HepG2 (cell line): ENCODE measurements at regions not wholly inside any gene's neighbourhood (a gene's known extent, or its start where the extent isn't known, plus 50 kb on each side); places are given as distances from the start of the nearest gene placed in this dataset.
A peak's percentile ranks its signal among the peaks of the same experiment; 100 is the strongest.

Experiments used
- EEA1 ChIP-seq: sonication (generic); formaldehyde crosslinking; IDR thresholded peaks from 2 replicates; pipeline ENCODE4 v1.5.1; 2020; ENCODE audit warnings: mild to moderate bottlenecking, missing genetic modification reagents, borderline replicate concordance
- FOXJ3 ChIP-seq: sonication (generic); formaldehyde crosslinking; IDR thresholded peaks from 2 replicates; pipeline ENCODE4 v1.4.0; 2020; ENCODE audit warnings: missing genetic modification reagents, mild to moderate bottlenecking, borderline replicate concordance
- IRX3 ChIP-seq: sonication (generic); formaldehyde crosslinking; IDR thresholded peaks from 2 replicates; pipeline ENCODE4 v1.8.1; 2023; ENCODE audit warnings: mild to moderate bottlenecking, low read depth, missing genetic modification reagents, borderline replicate concordance
- ZNF263 ChIP-seq: sonication (generic); formaldehyde crosslinking; IDR thresholded peaks from 2 replicates; pipeline ENCODE4 v1.4.0; 2020; ENCODE audit warnings: missing genetic modification reagents
- ZNF3 ChIP-seq: IDR thresholded peaks from 2 replicates; pipeline ENCODE4 v1.7.0; 2017; ENCODE audit warnings: inconsistent platforms
- ZNF33A ChIP-seq: sonication (generic); formaldehyde crosslinking; IDR thresholded peaks from 2 replicates; pipeline ENCODE4 v1.5.1; 2020; ENCODE audit warnings: missing genetic modification reagents, mild to moderate bottlenecking, moderate library complexity, borderline replicate concordance
- ZNF816 ChIP-seq: sonication (generic); formaldehyde crosslinking; IDR thresholded peaks from 2 replicates; pipeline ENCODE4 v1.8.0; 2022; ENCODE audit warnings: missing genetic modification reagents, mild to moderate bottlenecking, borderline replicate concordance
- TF ChIP-seq, protein P1 (sequence below): sonication (generic); formaldehyde crosslinking; IDR thresholded peaks from 2 replicates; pipeline ENCODE4 v1.4.0; 2020; ENCODE audit warnings: mild to moderate bottlenecking, missing genetic modification reagents
- TF ChIP-seq, protein P2 (sequence below): sonication (generic); formaldehyde crosslinking; IDR thresholded peaks from 2 replicates; pipeline ENCODE4 v1.5.0; 2020; ENCODE audit warnings: missing genetic modification reagents
- TF ChIP-seq, protein P3 (sequence below): sonication (generic); formaldehyde crosslinking; IDR thresholded peaks from 2 replicates; pipeline ENCODE4 v1.8.0; 2022; ENCODE audit warnings: missing genetic modification reagents, mild to moderate bottlenecking, borderline replicate concordance
- TF ChIP-seq, protein P4 (sequence below): sonication (generic); formaldehyde crosslinking; IDR thresholded peaks from 2 replicates; pipeline ENCODE4 v1.5.1; 2020; ENCODE audit warnings: mild to moderate bottlenecking, missing genetic modification reagents, moderate library complexity

DNA sequence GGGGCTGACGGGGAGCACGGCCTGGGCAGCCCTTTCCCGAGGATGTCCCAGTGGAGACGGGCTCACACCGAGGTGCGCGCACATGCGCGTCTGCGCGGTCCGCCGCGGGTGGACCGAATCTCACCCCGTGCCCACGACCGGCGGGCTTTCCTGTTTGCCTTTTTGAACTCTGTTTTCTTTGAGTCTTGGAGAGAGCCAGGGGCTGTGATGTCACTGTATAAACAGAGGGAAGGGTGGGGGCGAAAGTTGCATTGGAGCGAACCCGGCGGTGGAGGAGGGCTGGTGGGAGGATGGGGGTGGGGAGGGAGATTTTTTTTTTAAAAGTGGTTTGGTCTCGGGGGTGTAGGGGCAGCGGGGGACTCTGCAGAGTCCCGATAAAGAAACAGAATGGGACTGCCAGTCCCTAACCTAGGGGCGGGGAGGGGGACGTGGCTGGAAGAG is 141.2 kb upstream of the CTAGE1 start (continued):
- no peak for TF ChIP-seq FOXJ3 (CRISPR knock-in tag)
- TF ChIP-seq, protein P1, sequence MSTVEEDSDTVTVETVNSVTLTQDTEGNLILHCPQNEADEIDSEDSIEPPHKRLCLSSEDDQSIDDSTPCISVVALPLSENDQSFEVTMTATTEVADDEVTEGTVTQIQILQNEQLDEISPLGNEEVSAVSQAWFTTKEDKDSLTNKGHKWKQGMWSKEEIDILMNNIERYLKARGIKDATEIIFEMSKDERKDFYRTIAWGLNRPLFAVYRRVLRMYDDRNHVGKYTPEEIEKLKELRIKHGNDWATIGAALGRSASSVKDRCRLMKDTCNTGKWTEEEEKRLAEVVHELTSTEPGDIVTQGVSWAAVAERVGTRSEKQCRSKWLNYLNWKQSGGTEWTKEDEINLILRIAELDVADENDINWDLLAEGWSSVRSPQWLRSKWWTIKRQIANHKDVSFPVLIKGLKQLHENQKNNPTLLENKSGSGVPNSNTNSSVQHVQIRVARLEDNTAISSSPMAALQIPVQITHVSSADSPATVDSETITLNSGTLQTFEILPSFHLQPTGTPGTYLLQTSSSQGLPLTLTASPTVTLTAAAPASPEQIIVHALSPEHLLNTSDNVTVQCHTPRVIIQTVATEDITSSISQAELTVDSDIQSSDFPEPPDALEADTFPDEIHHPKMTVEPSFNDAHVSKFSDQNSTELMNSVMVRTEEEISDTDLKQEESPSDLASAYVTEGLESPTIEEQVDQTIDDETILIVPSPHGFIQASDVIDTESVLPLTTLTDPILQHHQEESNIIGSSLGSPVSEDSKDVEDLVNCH (CRISPR knock-in tag), result no peak
- TF ChIP-seq, protein P2, sequence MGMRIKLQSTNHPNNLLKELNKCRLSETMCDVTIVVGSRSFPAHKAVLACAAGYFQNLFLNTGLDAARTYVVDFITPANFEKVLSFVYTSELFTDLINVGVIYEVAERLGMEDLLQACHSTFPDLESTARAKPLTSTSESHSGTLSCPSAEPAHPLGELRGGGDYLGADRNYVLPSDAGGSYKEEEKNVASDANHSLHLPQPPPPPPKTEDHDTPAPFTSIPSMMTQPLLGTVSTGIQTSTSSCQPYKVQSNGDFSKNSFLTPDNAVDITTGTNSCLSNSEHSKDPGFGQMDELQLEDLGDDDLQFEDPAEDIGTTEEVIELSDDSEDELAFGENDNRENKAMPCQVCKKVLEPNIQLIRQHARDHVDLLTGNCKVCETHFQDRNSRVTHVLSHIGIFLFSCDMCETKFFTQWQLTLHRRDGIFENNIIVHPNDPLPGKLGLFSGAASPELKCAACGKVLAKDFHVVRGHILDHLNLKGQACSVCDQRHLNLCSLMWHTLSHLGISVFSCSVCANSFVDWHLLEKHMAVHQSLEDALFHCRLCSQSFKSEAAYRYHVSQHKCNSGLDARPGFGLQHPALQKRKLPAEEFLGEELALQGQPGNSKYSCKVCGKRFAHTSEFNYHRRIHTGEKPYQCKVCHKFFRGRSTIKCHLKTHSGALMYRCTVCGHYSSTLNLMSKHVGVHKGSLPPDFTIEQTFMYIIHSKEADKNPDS (CRISPR knock-in tag), result no peak
- TF ChIP-seq ZNF816, result no peak
- no peak for TF ChIP-seq EEA1 (CRISPR knock-in tag)
- TF ChIP-seq IRX3, result no peak
- TF ChIP-seq, protein P3, sequence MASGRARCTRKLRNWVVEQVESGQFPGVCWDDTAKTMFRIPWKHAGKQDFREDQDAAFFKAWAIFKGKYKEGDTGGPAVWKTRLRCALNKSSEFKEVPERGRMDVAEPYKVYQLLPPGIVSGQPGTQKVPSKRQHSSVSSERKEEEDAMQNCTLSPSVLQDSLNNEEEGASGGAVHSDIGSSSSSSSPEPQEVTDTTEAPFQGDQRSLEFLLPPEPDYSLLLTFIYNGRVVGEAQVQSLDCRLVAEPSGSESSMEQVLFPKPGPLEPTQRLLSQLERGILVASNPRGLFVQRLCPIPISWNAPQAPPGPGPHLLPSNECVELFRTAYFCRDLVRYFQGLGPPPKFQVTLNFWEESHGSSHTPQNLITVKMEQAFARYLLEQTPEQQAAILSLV, result no peak
- TF ChIP-seq, protein P4, sequence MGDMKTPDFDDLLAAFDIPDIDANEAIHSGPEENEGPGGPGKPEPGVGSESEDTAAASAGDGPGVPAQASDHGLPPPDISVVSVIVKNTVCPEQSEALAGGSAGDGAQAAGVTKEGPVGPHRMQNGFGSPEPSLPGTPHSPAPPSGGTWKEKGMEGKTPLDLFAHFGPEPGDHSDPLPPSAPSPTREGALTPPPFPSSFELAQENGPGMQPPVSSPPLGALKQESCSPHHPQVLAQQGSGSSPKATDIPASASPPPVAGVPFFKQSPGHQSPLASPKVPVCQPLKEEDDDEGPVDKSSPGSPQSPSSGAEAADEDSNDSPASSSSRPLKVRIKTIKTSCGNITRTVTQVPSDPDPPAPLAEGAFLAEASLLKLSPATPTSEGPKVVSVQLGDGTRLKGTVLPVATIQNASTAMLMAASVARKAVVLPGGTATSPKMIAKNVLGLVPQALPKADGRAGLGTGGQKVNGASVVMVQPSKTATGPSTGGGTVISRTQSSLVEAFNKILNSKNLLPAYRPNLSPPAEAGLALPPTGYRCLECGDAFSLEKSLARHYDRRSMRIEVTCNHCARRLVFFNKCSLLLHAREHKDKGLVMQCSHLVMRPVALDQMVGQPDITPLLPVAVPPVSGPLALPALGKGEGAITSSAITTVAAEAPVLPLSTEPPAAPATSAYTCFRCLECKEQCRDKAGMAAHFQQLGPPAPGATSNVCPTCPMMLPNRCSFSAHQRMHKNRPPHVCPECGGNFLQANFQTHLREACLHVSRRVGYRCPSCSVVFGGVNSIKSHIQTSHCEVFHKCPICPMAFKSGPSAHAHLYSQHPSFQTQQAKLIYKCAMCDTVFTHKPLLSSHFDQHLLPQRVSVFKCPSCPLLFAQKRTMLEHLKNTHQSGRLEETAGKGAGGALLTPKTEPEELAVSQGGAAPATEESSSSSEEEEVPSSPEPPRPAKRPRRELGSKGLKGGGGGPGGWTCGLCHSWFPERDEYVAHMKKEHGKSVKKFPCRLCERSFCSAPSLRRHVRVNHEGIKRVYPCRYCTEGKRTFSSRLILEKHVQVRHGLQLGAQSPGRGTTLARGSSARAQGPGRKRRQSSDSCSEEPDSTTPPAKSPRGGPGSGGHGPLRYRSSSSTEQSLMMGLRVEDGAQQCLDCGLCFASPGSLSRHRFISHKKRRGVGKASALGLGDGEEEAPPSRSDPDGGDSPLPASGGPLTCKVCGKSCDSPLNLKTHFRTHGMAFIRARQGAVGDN (CRISPR knock-in tag), result 0 out of 2 replicates have a peak, but pooled peaks have one; percentile 22
- no peak for TF ChIP-seq ZNF3 (CRISPR knock-in tag)
- peak; percentile 20; the same call in 1 of the 2 replicates for TF ChIP-seq ZNF263 (CRISPR knock-in tag)
- no peak for TF ChIP-seq ZNF33A
